ENCODE measurements at regions not wholly inside any gene's neighbourhood (a gene's known extent, or its start where the extent isn't known, plus 50 kb on each side); places are given as distances from the start of the nearest gene placed in this dataset.

DNA sequence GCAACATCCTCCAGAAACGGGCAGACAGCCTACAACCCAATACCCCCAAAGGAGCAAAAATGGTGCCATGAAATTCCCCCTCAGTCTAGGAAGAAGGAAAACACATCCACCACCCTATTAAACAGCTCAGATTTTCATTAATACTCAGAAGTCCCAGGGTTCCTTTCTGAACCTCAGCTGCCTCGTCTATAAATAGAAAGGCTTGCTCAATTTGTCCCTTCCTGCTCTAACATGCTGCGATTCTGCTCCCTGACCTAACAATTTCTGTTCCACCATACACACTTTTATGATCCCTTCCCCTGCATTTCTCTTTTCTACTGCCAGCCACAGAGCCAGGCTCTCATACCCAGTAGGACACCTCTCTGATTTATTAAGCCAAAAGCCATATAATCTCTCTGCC is 68.1 kb downstream of the MTERF1 start:
- ATAC-seq (no peak), DNase-seq (ENCODE audit: low spot score in 2 of 2) (no peak)
- H3K36me3 Mint-ChIP-seq = peaks cover 0 to 4% of the 10 kb centered on the region in 2 donors
- no peak overlapping the region for H3K27ac Mint-ChIP-seq
- H3K9me3 Mint-ChIP-seq = peaks cover 4 to 8% of the 10 kb centered on the region in 2 donors

DNA sequence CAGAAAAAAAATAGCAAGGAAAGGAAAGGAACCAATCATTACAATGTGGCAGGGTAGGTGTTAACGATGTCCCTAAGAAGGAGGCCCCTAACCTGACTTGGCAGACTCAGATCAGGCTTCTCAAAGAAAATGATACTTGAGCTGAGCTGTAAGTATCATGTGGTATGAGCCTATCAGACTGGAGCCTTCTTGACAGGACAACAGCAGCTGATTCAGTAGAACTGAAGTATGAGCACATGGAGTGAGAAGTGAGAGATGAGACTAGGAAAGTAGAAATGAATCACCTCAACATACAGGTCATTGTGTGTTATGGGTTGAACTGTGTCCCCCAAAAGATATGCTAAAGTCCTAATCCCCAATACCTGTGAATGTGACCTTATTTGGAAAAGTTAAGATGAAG is 66.3 kb downstream of the MTERF1 start:
- Mint-ChIP-seq H3K36me3 (peaks cover 0 to 4% of the 10 kb centered on the region in 2 donors), H3K27ac (no peak overlapping the region), H3K9me3 (peaks cover 5 to 10% of the 10 kb centered on the region in 2 donors)
- ATAC-seq = peak; percentile 61 to 86
- DNase-seq (ENCODE audit: low spot score in 2 of 2) = no peak
